ENCODE measurements at regions not wholly inside any gene's neighbourhood (a gene's known extent, or its start where the extent isn't known, plus 50 kb on each side); places are given as distances from the start of the nearest gene placed in this dataset.

- no peak overlapping the region for H3K4me3 ChIP-seq (ENCODE audit: low read depth, low read length)
- no peak for TF ChIP-seq POLR2A (IDR thresholded peaks at IDR 0.05; ENCODE audit: extremely low read depth, insufficient read length)
- no peak for TF ChIP-seq MAX (IDR thresholded peaks at IDR 0.05; ENCODE audit: low read depth, low read length)
- no peak for TF ChIP-seq MYC (IDR thresholded peaks at IDR 0.05; ENCODE audit: low read depth, low read length)
- no peak for DNase-seq (ENCODE audit: low read depth)
These were observed 67.2 kb upstream of the HMGA2 start for GRCh38 chr12:65756956-65757511.

GRCh38 chr12:65758401-65758800, 65.9 kb upstream of the HMGA2 start:
- TF ChIP-seq CTCF (IDR thresholded peaks at IDR 0.05; ENCODE audit: low read depth, low read length) (no peak), MYC (IDR thresholded peaks at IDR 0.05; ENCODE audit: low read depth, low read length) (no peak), MAX (IDR thresholded peaks at IDR 0.05; ENCODE audit: low read depth, low read length) (no peak), POLR2A (IDR thresholded peaks at IDR 0.05; ENCODE audit: extremely low read depth, insufficient read length) (no peak)
- no peak overlapping the region for H3K4me3 ChIP-seq (ENCODE audit: low read depth, low read length)
- DNase-seq (ENCODE audit: low read depth), result no peak

- no peak overlapping the region for H3K4me3 ChIP-seq (ENCODE audit: low read depth, low read length)
- DNase-seq (ENCODE audit: low read depth), result no peak
- TF ChIP-seq MYC (IDR thresholded peaks at IDR 0.05; ENCODE audit: low read depth, low read length), result no peak
- TF ChIP-seq POLR2A (IDR thresholded peaks at IDR 0.05; ENCODE audit: extremely low read depth, insufficient read length), result no peak
- TF ChIP-seq MAX (IDR thresholded peaks at IDR 0.05; ENCODE audit: low read depth, low read length), result no peak
- TF ChIP-seq CTCF (IDR thresholded peaks at IDR 0.05; ENCODE audit: low read depth, low read length), result no peak
These were observed 64.5 kb upstream of the HMGA2 start for GRCh38 chr12:65759735-65760134.

GRCh38 chr12:65761301-65761700, 63.0 kb upstream of the HMGA2 start:
- TF ChIP-seq POLR2A (IDR thresholded peaks at IDR 0.05; ENCODE audit: extremely low read depth, insufficient read length) (no peak), MAX (IDR thresholded peaks at IDR 0.05; ENCODE audit: low read depth, low read length) (no peak), MYC (IDR thresholded peaks at IDR 0.05; ENCODE audit: low read depth, low read length) (no peak), CTCF (IDR thresholded peaks at IDR 0.05; ENCODE audit: low read depth, low read length) (no peak)
- H3K4me3 ChIP-seq (ENCODE audit: low read depth, low read length), result no peak overlapping the region
- DNase-seq (ENCODE audit: low read depth), result no peak

GRCh38 chr12:65764325-65764724, 60.0 kb upstream of the HMGA2 start:
- no peak for TF ChIP-seq CTCF (IDR thresholded peaks at IDR 0.05; ENCODE audit: low read depth, low read length)
- TF ChIP-seq POLR2A (IDR thresholded peaks at IDR 0.05; ENCODE audit: extremely low read depth, insufficient read length), result no peak
- TF ChIP-seq MYC (IDR thresholded peaks at IDR 0.05; ENCODE audit: low read depth, low read length), result no peak
- no peak for TF ChIP-seq MAX (IDR thresholded peaks at IDR 0.05; ENCODE audit: low read depth, low read length)
- DNase-seq (ENCODE audit: low read depth), result no peak
- no peak overlapping the region for H3K4me3 ChIP-seq (ENCODE audit: low read depth, low read length)

GRCh38 chr12:65765436-65765813, 58.9 kb upstream of the HMGA2 start:
- H3K4me3 ChIP-seq (ENCODE audit: low read depth, low read length), result no peak overlapping the region
- DNase-seq (ENCODE audit: low read depth), result no peak
- TF ChIP-seq CTCF (IDR thresholded peaks at IDR 0.05; ENCODE audit: low read depth, low read length) (no peak), MYC (IDR thresholded peaks at IDR 0.05; ENCODE audit: low read depth, low read length) (no peak)
